PC-3 (cell line): ENCODE measurements at regions not wholly inside any gene's neighbourhood (a gene's known extent, or its start where the extent isn't known, plus 50 kb on each side); places are given as distances from the start of the nearest gene placed in this dataset.
A peak's percentile ranks its signal among the peaks of the same experiment; 100 is the strongest.

ENCODE experiments used
- ATAC-seq: fragments of 200-7000 bp; cut with Tn5 transposase; 2 replicates; pipeline ENCODE4 v1.9.1; 2020; ENCODE audit warnings: mild to moderate bottlenecking, moderate library complexity
- BruUV-seq: library from RNA; stranded (reverse); fragments of 400-500 nt; replicated peaks from 2 replicates; lab custom pipeline; 2021; lab: Mats Ljungman, UMichigan
- CTCF ChIA-PET: fragments of 300-600 bp; sonication (Branson Sonifier 250); formaldehyde crosslinking; loops from one replicate; lab custom pipeline; 2022; ENCODE audit warnings: antibody characterized with exemption; lab: Charles Lee
- POLR2A ChIA-PET: fragments of 300-600 bp; sonication (Branson Sonifier 250); formaldehyde crosslinking; loops from one replicate; lab custom pipeline; 2022; ENCODE audit warnings: antibody characterized with exemption; ENCODE audit not compliant: unreplicated experiment; lab: Charles Lee
- DNase-seq: peaks from one replicate; pipeline ENCODE4 v3.0.0-alpha.2; 2015
- H2AFZ ChIP-seq: fragments of 300-600 bp; sonication (generic); 2 replicates; pipeline ENCODE4 v1.6.0; 2016; ENCODE audit warnings: antibody characterized with exemption, low read length
- H3F3A ChIP-seq: fragments of 300-600 bp; sonication (generic); one replicate; pipeline ENCODE4 v1.6.0; 2017; ENCODE audit warnings: antibody characterized with exemption, low read length, control low read depth, mild to moderate bottlenecking; ENCODE audit not compliant: unreplicated experiment
- H3K27ac ChIP-seq: fragments of 300-600 bp; sonication (generic); 2 replicates; pipeline ENCODE4 v1.5.1; 2016; ENCODE audit warnings: mild to moderate bottlenecking, low read length
- H3K27me3 ChIP-seq: fragments of 300-600 bp; sonication (generic); 2 replicates; pipeline ENCODE4 v1.6.1; 2016; ENCODE audit warnings: low read length, mixed read lengths
- H3K36me3 ChIP-seq: fragments of 300-600 bp; sonication (generic); 2 replicates; pipeline ENCODE4 v1.6.1; 2016; ENCODE audit warnings: low read depth, mixed run types, low read length, mixed read lengths
- H3K4me1 ChIP-seq: fragments of 300-600 bp; sonication (generic); 2 replicates; pipeline ENCODE4 v1.5.1; 2016; ENCODE audit warnings: low read length; ENCODE audit not compliant: insufficient read depth
- H3K4me2 ChIP-seq: fragments of 300-600 bp; sonication (generic); 2 replicates; pipeline ENCODE4 v1.6.0; 2016; ENCODE audit warnings: low read length
- H3K4me3 ChIP-seq: fragments of 300-600 bp; sonication (generic); 2 replicates; pipeline ENCODE4 v1.5.1; 2016; ENCODE audit warnings: mild to moderate bottlenecking, low read length, mixed read lengths
- H3K79me2 ChIP-seq: fragments of 300-600 bp; sonication (generic); 2 replicates; pipeline ENCODE4 v1.6.1; 2017; ENCODE audit warnings: low read length, mixed read lengths
- H3K9ac ChIP-seq: fragments of 300-600 bp; sonication (generic); 2 replicates; pipeline ENCODE4 v1.6.0; 2016; ENCODE audit warnings: mild to moderate bottlenecking, low read length
- H3K9me2 ChIP-seq: fragments of 300-600 bp; sonication (generic); replicated peaks from 2 replicates; pipeline ENCODE4 v1.6.1; 2016; ENCODE audit warnings: mixed run types, low read length, mixed read lengths
- H3K9me3 ChIP-seq: fragments of 300-600 bp; sonication (generic); 2 replicates; pipeline ENCODE4 v1.6.1; 2016; ENCODE audit warnings: low read length, mixed read lengths
- H4K20me1 ChIP-seq: fragments of 300-600 bp; sonication (generic); 2 replicates; pipeline ENCODE4 v1.6.1; 2016; ENCODE audit warnings: low read length, mixed read lengths
- CTCF ChIP-seq: fragments of 300-600 bp; sonication (generic); conservative IDR thresholded peaks from 2 replicates; pipeline ENCODE4 v1.5.1; 2017; ENCODE audit warnings: antibody characterized with exemption, low read depth, mild to moderate bottlenecking, low read length
- EZH2 ChIP-seq: fragments of 300-600 bp; sonication (generic); IDR thresholded peaks from one replicate; pipeline ENCODE4 v1.6.1; 2017; ENCODE audit warnings: antibody characterized with exemption, mild to moderate bottlenecking, low read length; ENCODE audit not compliant: unreplicated experiment
- EZH2phosphoT487 ChIP-seq: fragments of 300-600 bp; sonication (generic); IDR thresholded peaks from 2 replicates; pipeline ENCODE4 v1.6.1; 2018; ENCODE audit warnings: mild to moderate bottlenecking, antibody characterized with exemption, low read length, borderline replicate concordance
- intact Hi-C: fragments of 100-400 bp; cut with micrococcal nuclease; formaldehyde crosslinking; loops from 2 replicates; pipeline ENCODE4 v1.9.0; 2023

DNA sequence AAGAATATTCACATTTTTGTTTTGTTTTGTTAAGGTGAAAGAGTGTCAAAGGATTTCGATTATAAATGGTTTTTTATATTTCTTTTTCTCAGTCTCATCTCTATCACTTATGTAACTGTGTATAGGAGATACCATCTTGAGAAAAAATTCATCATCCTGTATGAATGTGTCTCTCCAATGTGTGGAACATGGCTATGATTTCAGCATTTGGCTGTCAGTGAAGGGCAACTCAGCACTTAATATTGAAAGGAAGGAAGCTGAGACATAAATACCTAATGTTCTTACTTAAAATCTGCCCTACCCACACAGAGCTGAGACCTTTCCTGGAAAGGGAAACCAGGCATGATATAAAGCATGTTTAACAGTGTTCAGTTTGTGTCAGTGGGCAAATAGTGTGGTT lies 474.2 kb upstream of the RIOK2 start:
- POLR2A ChIA-PET: no interaction called here
- Histone ChIP-seq H3K9me2 (no peaks in the 10 kb centered on the region), H3F3A (no peaks in the 10 kb centered on the region)

DNA sequence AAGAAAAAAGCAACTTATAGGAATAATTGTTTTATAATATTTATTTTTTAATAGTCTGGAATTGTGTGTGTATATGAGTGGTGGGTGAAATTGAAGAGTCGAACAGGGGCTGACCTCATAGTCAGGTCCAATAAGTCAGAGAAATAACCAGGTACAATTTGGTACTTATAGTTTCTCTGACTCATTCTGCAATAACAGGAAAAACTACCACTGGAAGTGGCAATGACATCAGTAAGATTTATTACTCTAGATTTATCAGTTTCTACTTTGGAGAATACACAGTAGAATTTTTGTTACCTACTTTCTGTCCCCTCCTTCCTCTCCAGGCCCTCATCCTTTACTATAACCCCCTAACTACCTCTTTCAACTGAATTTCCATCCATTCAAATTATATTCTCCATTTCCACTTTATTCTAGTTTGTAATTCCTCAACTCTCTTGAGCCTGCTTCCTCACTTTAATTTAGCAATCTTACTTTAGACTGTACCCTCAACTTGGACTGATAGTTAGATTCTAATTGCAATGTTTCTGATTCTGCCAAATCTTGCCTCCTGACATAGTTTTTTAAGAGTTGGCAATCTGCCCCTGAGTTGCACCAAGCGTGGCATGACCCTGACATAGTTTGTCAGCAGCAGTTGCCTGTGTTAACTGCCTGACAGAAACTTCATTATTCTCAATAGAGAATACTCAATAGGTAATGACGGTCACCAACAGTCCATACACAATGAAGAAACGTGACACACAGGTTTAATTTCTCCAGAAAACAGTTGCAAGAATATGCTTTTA lies 475.3 kb upstream of the RIOK2 start:
- intact Hi-C loops: no loop called here
- Histone ChIP-seq H3K4me3 (no peak overlapping the region), H3K36me3 (no peaks in the 10 kb centered on the region), H3K9me3 (no peaks in the 10 kb centered on the region), H2AFZ (no peak overlapping the region), H3K4me2 (no peak overlapping the region), H3K4me1 (peaks cover 4% of the 10 kb centered on the region), H3K9me2 (no peaks in the 10 kb centered on the region), H4K20me1 (no peaks in the 10 kb centered on the region), H3K27me3 (no peaks in the 10 kb centered on the region), H3K27ac (no peak overlapping the region), H3K79me2 (no peaks in the 10 kb centered on the region), H3F3A (no peaks in the 10 kb centered on the region), H3K9ac (no peak overlapping the region)
- TF ChIP-seq EZH2 (no peak), CTCF (no peak), EZH2phosphoT487 (no peak)
- CTCF ChIA-PET: no interaction called here
- POLR2A ChIA-PET: no interaction called here
- DNase-seq (peak; percentile 53), ATAC-seq (peak; percentile 55)
- no TSS peak for BruUV-seq

More for the DNA sequence above, 474.2 kb upstream of the RIOK2 start:
- CTCF ChIA-PET: no interaction called here
- H3K4me3 ChIP-seq: no peak overlapping the region
- H3K4me1 ChIP-seq: peaks cover 4% of the 10 kb centered on the region
- no peak overlapping the region for H3K9ac ChIP-seq
- H3K79me2 ChIP-seq: no peaks in the 10 kb centered on the region
- intact Hi-C loops: no loop called here
- no peak overlapping the region for H3K4me2 ChIP-seq
- TF ChIP-seq CTCF: no peak
- no peak for TF ChIP-seq EZH2phosphoT487
- TF ChIP-seq EZH2: no peak
- ATAC-seq: no peak
- BruUV-seq: no TSS peak
- H4K20me1 ChIP-seq: no peaks in the 10 kb centered on the region
- H3K36me3 ChIP-seq: no peaks in the 10 kb centered on the region
- no peak overlapping the region for H3K27ac ChIP-seq
- no peaks in the 10 kb centered on the region for H3K27me3 ChIP-seq
- no peaks in the 10 kb centered on the region for H3K9me3 ChIP-seq
- H2AFZ ChIP-seq: no peak overlapping the region
- no peak for DNase-seq

DNA sequence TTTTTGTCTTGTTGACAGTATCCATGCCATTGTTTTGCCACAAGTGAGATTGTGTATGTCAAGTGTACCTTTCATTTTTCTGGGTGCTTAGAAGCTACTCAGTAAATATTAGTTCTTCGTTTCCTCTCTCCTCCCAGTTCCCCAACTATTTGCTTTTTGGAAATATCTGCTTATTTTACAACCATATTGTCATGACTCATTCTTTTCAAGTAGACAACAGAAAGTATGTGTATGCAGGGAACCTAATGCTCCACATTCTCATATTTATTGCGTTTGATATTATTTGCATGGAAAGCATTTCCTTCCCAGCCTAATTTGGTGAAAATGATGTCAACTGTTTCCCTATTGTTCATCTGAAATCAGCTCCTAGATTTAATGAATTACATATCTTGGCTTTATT lies 483.7 kb upstream of the RIOK2 start:
- TF ChIP-seq CTCF: no peak
- no peak for TF ChIP-seq EZH2phosphoT487
- TF ChIP-seq EZH2: no peak
- no peak overlapping the region; the same call in 1 of the 2 replicates for H3K4me2 ChIP-seq
- H2AFZ ChIP-seq: no peak overlapping the region
- ATAC-seq (peak; percentile 83), DNase-seq (peak; percentile 51)
- no peaks in the 10 kb centered on the region for H4K20me1 ChIP-seq
- no peaks in the 10 kb centered on the region for H3K27me3 ChIP-seq
- peaks cover 10% of the 10 kb centered on the region for H3K4me1 ChIP-seq
- no peaks in the 10 kb centered on the region for H3K79me2 ChIP-seq
- no peak overlapping the region for H3K4me3 ChIP-seq
- H3K27ac ChIP-seq: no peak overlapping the region
- CTCF ChIA-PET: interaction anchor here (0.6 kb wide), 1 partner anchor 370 kb away, joined by 3 read pairs; no protein-coding TSS in a partner anchor
- no peaks in the 10 kb centered on the region for H3K9me3 ChIP-seq
- intact Hi-C loops: loop anchor here (5.0 kb wide), 1 partner anchor 134 kb away; no protein-coding TSS in a partner anchor
- no peak overlapping the region for H3K9ac ChIP-seq
- no peaks in the 10 kb centered on the region for H3K9me2 ChIP-seq
- H3K36me3 ChIP-seq: no peaks in the 10 kb centered on the region
- no TSS peak for BruUV-seq
- POLR2A ChIA-PET: no interaction called here
- H3F3A ChIP-seq: no peaks in the 10 kb centered on the region
